AG04449 (cell line): ENCODE measurements at regions not wholly inside any gene's neighbourhood (a gene's known extent, or its start where the extent isn't known, plus 50 kb on each side); places are given as distances from the start of the nearest gene placed in this dataset.

Source experiments
- CTCF ChIA-PET: fragments of 350-600 bp; formaldehyde crosslinking; extraction: SDS; loops from one replicate; lab custom pipeline; 2021; ENCODE audit warnings: antibody characterized with exemption; lab: Yijun Ruan, JAX
- POLR2A ChIA-PET: fragments of 400-600, 350-600 bp; formaldehyde crosslinking; extraction: SDS; loops from one replicate; lab custom pipeline; 2020; ENCODE audit warnings: antibody characterized with exemption, inconsistent platforms; lab: Yijun Ruan, JAX
- DNase-seq: peaks from one replicate; pipeline ENCODE4 v3.0.0-alpha.2; 2010; ENCODE audit warnings: low read depth, low spot score
- H3K4me3 ChIP-seq: 2 replicates; pipeline ENCODE4 v1.5.1; 2011; ENCODE audit warnings: low read depth, mild to moderate bottlenecking, control low read depth, low read length
- TF ChIP-seq, protein P1 (sequence below): IDR thresholded peaks from one replicate; pipeline ENCODE4 v1.5.1; 2011; ENCODE audit warnings: mild to moderate bottlenecking, moderate library complexity, low read length, control low read depth, inconsistent platforms; ENCODE audit not compliant: insufficient read depth; ENCODE audit errors: missing control alignments

DNA sequence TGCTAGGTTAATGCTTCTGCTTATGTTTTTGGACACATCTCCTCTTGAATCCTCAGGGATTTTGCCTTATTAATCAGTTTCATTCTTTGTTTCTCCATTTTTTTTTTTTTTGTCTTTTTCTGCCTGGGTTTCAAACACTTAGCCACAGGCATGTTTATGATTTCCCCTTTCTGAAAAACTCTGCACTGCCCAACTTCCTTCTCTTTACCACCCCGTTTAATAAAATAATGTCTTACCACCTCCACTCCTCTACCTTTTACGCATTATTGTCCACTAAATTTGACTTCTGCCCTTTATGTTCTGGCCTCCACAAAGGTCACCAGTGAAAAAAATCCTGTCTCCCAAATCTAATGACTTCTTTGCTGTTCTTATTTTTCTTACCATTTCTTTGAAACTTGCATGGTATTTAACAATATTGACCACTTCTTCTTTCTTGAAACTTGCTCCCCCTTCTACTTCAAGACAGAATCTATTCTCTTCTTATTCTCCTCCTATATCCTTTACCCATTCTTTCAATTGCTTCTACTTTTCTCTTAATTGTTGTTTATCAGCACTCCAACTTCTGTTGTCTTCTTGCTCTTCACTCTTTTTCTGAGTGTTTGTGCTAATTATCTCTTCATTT is 150.3 kb downstream of the TNFSF18 start:
- ChIA-PET CTCF (no interaction called here), POLR2A (interaction anchor here (0.6 kb wide), 1 partner anchor 9 kb away, joined by 3 read pairs; no protein-coding TSS in a partner anchor)
- no peak for DNase-seq
- H3K4me3 ChIP-seq: no peak overlapping the region
- TF ChIP-seq, protein P1, sequence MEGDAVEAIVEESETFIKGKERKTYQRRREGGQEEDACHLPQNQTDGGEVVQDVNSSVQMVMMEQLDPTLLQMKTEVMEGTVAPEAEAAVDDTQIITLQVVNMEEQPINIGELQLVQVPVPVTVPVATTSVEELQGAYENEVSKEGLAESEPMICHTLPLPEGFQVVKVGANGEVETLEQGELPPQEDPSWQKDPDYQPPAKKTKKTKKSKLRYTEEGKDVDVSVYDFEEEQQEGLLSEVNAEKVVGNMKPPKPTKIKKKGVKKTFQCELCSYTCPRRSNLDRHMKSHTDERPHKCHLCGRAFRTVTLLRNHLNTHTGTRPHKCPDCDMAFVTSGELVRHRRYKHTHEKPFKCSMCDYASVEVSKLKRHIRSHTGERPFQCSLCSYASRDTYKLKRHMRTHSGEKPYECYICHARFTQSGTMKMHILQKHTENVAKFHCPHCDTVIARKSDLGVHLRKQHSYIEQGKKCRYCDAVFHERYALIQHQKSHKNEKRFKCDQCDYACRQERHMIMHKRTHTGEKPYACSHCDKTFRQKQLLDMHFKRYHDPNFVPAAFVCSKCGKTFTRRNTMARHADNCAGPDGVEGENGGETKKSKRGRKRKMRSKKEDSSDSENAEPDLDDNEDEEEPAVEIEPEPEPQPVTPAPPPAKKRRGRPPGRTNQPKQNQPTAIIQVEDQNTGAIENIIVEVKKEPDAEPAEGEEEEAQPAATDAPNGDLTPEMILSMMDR: no peak

DNA sequence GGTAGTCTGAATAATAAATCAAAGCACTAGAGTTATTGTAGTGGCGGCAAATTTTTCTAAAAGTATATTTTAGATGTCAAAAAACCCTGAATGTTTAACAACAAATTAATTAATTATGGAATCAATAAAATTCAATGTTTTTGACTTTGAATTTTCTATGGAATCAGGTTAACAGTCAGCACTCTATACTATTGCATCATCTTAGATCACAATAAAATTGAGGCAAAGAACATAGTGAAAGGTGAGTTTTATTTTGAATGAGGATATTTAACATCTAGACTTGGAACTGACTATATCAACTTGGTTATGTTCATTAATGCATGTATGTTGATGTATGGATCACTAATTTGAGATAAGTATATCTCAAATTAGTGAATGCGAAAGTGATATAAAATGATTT is 148.5 kb downstream of the TNFSF18 start:
- TF ChIP-seq, protein P1: no peak
- no peak for DNase-seq
- H3K4me3 ChIP-seq: no peak overlapping the region
- CTCF ChIA-PET: interaction anchor here (0.8 to 1.3 kb wide), 5 partner anchors 11 to 300 kb away, joined by 3 to 5 read pairs (median 3); no protein-coding TSS in a partner anchor
- POLR2A ChIA-PET: interaction anchor here (0.8 to 1.5 kb wide), 8 partner anchors 12 to 965 kb away, joined by 3 to 8 read pairs (median 3); partner anchors contain the start of gene GAS5

DNA sequence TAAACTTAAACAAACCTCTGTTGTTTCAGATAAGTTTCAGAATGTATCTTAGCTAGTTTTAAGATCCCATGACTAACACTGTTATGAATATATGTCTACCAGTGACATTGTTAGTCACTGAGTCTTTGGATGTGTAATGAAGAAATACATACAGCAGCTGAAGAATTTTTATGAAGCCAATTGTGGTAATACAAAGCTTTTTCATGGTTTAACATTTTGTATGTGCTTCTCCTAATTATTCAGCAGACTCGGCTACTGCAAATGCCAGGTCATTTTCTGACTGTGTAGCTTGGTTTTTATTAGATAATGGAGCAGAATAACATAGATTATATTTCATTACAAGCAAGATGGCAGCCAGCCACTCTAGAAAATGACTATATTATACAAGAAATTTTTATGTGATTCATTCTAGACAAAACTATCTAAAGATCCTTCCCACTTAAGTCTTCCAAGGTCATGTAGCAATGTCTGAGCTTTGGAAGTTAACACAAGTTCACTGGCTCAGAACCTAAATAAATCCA is 147.8 kb downstream of the TNFSF18 start:
- CTCF ChIA-PET: interaction anchor here (0.8 to 1.3 kb wide), 6 partner anchors 9 to 300 kb away, joined by 3 to 5 read pairs (median 3); no protein-coding TSS in a partner anchor
- no peak overlapping the region for H3K4me3 ChIP-seq
- TF ChIP-seq, protein P1: no peak
- DNase-seq: peak; percentile 76
- POLR2A ChIA-PET: interaction anchor here (0.5 to 1.5 kb wide), 11 partner anchors 11 to 965 kb away, joined by 3 to 8 read pairs (median 3); partner anchors contain the start of gene GAS5

DNA sequence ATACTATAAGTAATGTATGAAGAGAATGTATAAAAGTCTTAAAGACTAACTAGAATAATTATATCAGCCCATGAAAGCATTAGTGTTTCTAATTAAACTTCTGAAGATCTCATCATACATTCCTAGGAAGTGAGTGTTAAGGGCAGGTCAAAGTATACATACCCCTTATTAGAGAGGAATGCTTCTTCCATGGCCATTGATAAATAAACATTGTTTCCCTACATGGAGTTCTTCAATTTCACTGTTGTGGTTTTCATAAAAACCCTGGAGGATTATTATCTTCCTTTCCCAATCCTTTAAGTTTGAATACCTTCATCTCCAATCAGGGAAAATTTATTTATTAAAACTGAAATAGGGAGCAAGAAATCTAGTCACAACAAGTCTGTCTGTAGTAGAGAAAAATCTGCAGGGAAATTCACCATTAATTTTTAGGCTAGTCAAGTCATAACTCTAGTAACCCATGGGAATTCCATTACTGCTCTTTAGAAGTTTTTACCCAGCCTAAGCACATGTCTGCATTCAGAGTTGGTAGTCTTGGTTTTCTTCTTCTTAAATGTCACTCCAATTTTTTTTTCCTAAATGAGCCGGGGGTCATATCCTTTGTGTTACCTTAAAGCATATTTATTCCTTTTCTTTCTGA is 147.0 kb downstream of the TNFSF18 start:
- POLR2A ChIA-PET: interaction anchor here (1.0 to 1.5 kb wide), 5 partner anchors 13 to 90 kb away, joined by 3 to 8 read pairs (median 5); no protein-coding TSS in a partner anchor
- TF ChIP-seq, protein P1: no peak
- CTCF ChIA-PET: interaction anchor here (0.9 to 1.1 kb wide), 2 partner anchors 8 to 12 kb away, joined by 3 read pairs; no protein-coding TSS in a partner anchor
- H3K4me3 ChIP-seq: no peak overlapping the region
- DNase-seq: no peak

DNA sequence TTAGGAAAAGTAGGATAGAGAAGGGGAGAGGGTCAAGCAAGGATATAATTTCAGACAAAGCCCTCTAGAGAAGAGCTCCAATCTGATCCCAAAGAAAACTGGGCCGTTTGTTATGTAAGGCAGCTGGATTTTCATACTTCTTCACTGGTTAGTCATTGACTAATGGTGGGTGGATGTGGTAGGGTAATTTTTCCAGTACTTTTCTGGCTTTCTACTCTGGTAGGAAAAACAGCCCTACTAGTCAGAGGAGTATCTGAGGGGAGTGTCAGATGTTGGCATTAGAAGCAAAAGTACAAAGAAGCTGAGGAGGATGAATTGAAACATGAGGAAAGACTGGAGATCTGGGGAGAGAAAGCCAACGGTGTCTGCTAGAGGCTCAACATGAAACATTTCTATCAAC is 145.3 kb downstream of the TNFSF18 start:
- ChIA-PET CTCF (interaction anchor here (0.8 to 2.4 kb wide), 3 partner anchors 29 to 160 kb away, joined by 3 to 8 read pairs (median 5); no protein-coding TSS in a partner anchor), POLR2A (interaction anchor here (0.9 to 1.2 kb wide), 2 partner anchors 13 to 24 kb away, joined by 3 read pairs; no protein-coding TSS in a partner anchor)
- no peak for DNase-seq
- TF ChIP-seq, protein P1: no peak
- H3K4me3 ChIP-seq: no peak overlapping the region
